Hepatocyte (in vitro differentiated cells): ENCODE measurements at regions not wholly inside any gene's neighbourhood (a gene's known extent, or its start where the extent isn't known, plus 50 kb on each side); places are given as distances from the start of the nearest gene placed in this dataset.
A peak's percentile ranks its signal among the peaks of the same experiment; 100 is the strongest.

Experiments used
- DNase-seq: peaks from one replicate; pipeline ENCODE4 v3.0.0-alpha.2; 2016; ENCODE audit warnings: low spot score
- H2AFZ ChIP-seq: fragments of 200-600 bp; sonication (generic); 2 replicates; pipeline ENCODE4 v1.6.0; 2016; ENCODE audit warnings: antibody characterized with exemption, mild to moderate bottlenecking
- H3K27ac ChIP-seq: fragments of 200-600 bp; sonication (generic); 2 replicates; pipeline ENCODE4 v1.5.1; 2016; ENCODE audit warnings: mild to moderate bottlenecking
- H3K27me3 ChIP-seq: fragments of 200-600 bp; sonication (generic); 2 replicates; pipeline ENCODE4 v1.6.1; 2016
- H3K36me3 ChIP-seq: fragments of 200-600 bp; sonication (generic); replicated peaks from 2 replicates; pipeline ENCODE4 v1.5.1; 2016; ENCODE audit warnings: low read depth; ENCODE audit not compliant: insufficient read depth
- H3K4me1 ChIP-seq: fragments of 200-600 bp; sonication (generic); 2 replicates; pipeline ENCODE4 v1.5.1; 2016; ENCODE audit warnings: mild to moderate bottlenecking, moderate library complexity; ENCODE audit not compliant: insufficient read depth
- H3K4me2 ChIP-seq: fragments of 200-600 bp; sonication (generic); 2 replicates; pipeline ENCODE4 v1.6.0; 2016
- H3K4me3 ChIP-seq: fragments of 200-600 bp; sonication (generic); 2 replicates; pipeline ENCODE4 v1.5.1; 2016; ENCODE audit warnings: mild to moderate bottlenecking
- H3K79me2 ChIP-seq: fragments of 200-600 bp; sonication (generic); 2 replicates; pipeline ENCODE4 v1.6.0; 2017; ENCODE audit warnings: mild to moderate bottlenecking
- H3K9me2 ChIP-seq: fragments of 200-600 bp; sonication (generic); replicated peaks from 2 replicates; pipeline ENCODE4 v1.6.0; 2017; ENCODE audit warnings: mild to moderate bottlenecking; ENCODE audit not compliant: insufficient read depth
- H3K9me3 ChIP-seq: fragments of 200-600 bp; sonication (generic); 2 replicates; pipeline ENCODE4 v1.5.1; 2016; ENCODE audit warnings: low read depth, mild to moderate bottlenecking
- H4K20me1 ChIP-seq: fragments of 200-600 bp; sonication (generic); 2 replicates; pipeline ENCODE4 v1.6.0; 2016; ENCODE audit warnings: mild to moderate bottlenecking; ENCODE audit not compliant: insufficient read depth, poor library complexity, severe bottlenecking
- CTCF ChIP-seq: fragments of 200-600 bp; sonication (generic); IDR thresholded peaks from 2 replicates; pipeline ENCODE4 v1.5.1; 2016; ENCODE audit warnings: antibody characterized with exemption, mild to moderate bottlenecking; ENCODE audit not compliant: poor library complexity
- EZH2 ChIP-seq: fragments of 200-600 bp; sonication (generic); IDR thresholded peaks from 2 replicates; pipeline ENCODE4 v1.6.1; 2016; ENCODE audit warnings: antibody characterized with exemption, mild to moderate bottlenecking, borderline replicate concordance
- EZH2phosphoT487 ChIP-seq: fragments of 200-600 bp; sonication (generic); IDR thresholded peaks from one replicate; pipeline ENCODE4 v1.6.1; 2018; ENCODE audit warnings: antibody characterized with exemption, mild to moderate bottlenecking, low read depth, moderate library complexity; ENCODE audit not compliant: unreplicated experiment, severe bottlenecking
- WGBS: methylation state at CpG from one replicate; pipeline ENCODE4 v1.1.6; 2016; ENCODE audit warnings: low lambda C conversion rate; ENCODE audit errors: missing lambda C conversion rate; 5-methylcytosine and 5-hydroxymethylcytosine counted together

GRCh38 chr13:109678459-109678858, 107.9 kb downstream of the IRS2 start:
- no peak overlapping the region for H3K4me3 ChIP-seq
- H3K27me3 ChIP-seq: no peaks in the 10 kb centered on the region
- no peak for DNase-seq
- no peak overlapping the region for H3K27ac ChIP-seq
- no peaks in the 10 kb centered on the region for H4K20me1 ChIP-seq
- H3K9me2 ChIP-seq: no peaks in the 10 kb centered on the region
- no peak overlapping the region for H3K4me2 ChIP-seq
- WGBS: 99% methylated on average over 4 of the region's 4 CpGs
- no peaks in the 10 kb centered on the region for H3K79me2 ChIP-seq
- no peaks in the 10 kb centered on the region for H3K36me3 ChIP-seq
- no peaks in the 10 kb centered on the region for H3K9me3 ChIP-seq
- no peak overlapping the region for H2AFZ ChIP-seq
- H3K4me1 ChIP-seq: no peaks in the 10 kb centered on the region
- TF ChIP-seq EZH2: no peak
- no peak for TF ChIP-seq CTCF
- TF ChIP-seq EZH2phosphoT487: no peak

- Histone ChIP-seq H3K4me3 (no peak overlapping the region), H3K4me2 (no peak overlapping the region), H3K9me2 (no peaks in the 10 kb centered on the region), H3K36me3 (no peaks in the 10 kb centered on the region), H3K4me1 (no peaks in the 10 kb centered on the region), H2AFZ (no peak overlapping the region), H3K9me3 (no peaks in the 10 kb centered on the region), H4K20me1 (no peaks in the 10 kb centered on the region), H3K27me3 (no peaks in the 10 kb centered on the region), H3K79me2 (no peaks in the 10 kb centered on the region), H3K27ac (no peak overlapping the region)
- WGBS: 86% methylated on average over 5 of the region's 5 CpGs
- DNase-seq: no peak
- TF ChIP-seq EZH2phosphoT487: no peak
- no peak for TF ChIP-seq CTCF
- no peak for TF ChIP-seq EZH2
These were observed 109.2 kb downstream of the IRS2 start for GRCh38 chr13:109677206-109677605.

- H3K9me2 ChIP-seq: no peaks in the 10 kb centered on the region
- no peak overlapping the region for H2AFZ ChIP-seq
- H3K27ac ChIP-seq: no peak overlapping the region
- H3K27me3 ChIP-seq: no peaks in the 10 kb centered on the region
- H3K4me3 ChIP-seq: no peak overlapping the region
- DNase-seq: no peak
- no peaks in the 10 kb centered on the region for H3K79me2 ChIP-seq
- 94% methylated on average over 1 of the region's 1 CpG for WGBS
- TF ChIP-seq EZH2 (no peak), EZH2phosphoT487 (no peak), CTCF (no peak)
- no peaks in the 10 kb centered on the region for H3K9me3 ChIP-seq
- H3K36me3 ChIP-seq: no peaks in the 10 kb centered on the region
- H3K4me1 ChIP-seq: no peaks in the 10 kb centered on the region
- no peaks in the 10 kb centered on the region for H4K20me1 ChIP-seq
- no peak overlapping the region for H3K4me2 ChIP-seq
These were observed 112.9 kb downstream of the IRS2 start for GRCh38 chr13:109673477-109673876.

- H3K9me2 ChIP-seq: no peaks in the 10 kb centered on the region
- no peak overlapping the region for H2AFZ ChIP-seq
- no peaks in the 10 kb centered on the region for H3K79me2 ChIP-seq
- DNase-seq: no peak
- no peak overlapping the region for H3K4me3 ChIP-seq
- H3K4me1 ChIP-seq: no peaks in the 10 kb centered on the region
- H3K36me3 ChIP-seq: no peaks in the 10 kb centered on the region
- H3K4me2 ChIP-seq: peak overlapping the region; percentile 12
- H3K27me3 ChIP-seq: no peaks in the 10 kb centered on the region
- no peaks in the 10 kb centered on the region for H3K9me3 ChIP-seq
- H4K20me1 ChIP-seq: no peaks in the 10 kb centered on the region
- TF ChIP-seq CTCF (no peak), EZH2phosphoT487 (no peak), EZH2 (no peak)
- WGBS: 40% methylated on average over 2 of the region's 2 CpGs
- peak overlapping the region; percentile 2 for H3K27ac ChIP-seq
These were observed 113.8 kb downstream of the IRS2 start for GRCh38 chr13:109672545-109672944.
